Activated CD8-positive, alpha-beta memory T cell treated with anti-CD3 and anti-CD28 coated beads, Interleukin-2, amount 50 U/mL, for 1 hour (primary cell): ENCODE measurements at regions not wholly inside any gene's neighbourhood (a gene's known extent, or its start where the extent isn't known, plus 50 kb on each side); places are given as distances from the start of the nearest gene placed in this dataset.

Source experiments
- DNase-seq: peaks from one replicate; pipeline ENCODE4 v3.0.0-alpha.2; 2020; ENCODE audit errors: extremely low read depth

DNA sequence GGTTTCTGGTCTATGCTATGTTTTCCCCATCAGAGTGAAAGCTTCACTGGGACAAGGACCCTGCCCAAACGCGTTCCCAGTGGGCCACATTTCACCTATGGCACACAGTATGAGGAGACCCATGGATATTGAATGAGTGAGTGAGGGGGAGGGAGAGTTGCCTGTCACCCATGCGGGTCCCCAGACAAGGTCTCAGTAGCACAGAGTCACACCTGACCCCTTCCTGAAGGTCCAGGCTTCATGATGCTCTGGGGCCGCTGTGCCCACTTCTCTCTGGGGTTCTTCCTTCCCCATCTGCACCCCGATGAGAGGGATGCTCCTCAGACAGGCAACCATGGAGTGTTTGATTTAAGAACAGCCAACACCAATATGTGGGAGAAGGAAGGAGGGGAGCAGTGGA lies 72.3 kb upstream of the CSF3R start:
- DNase-seq = no peak

DNA sequence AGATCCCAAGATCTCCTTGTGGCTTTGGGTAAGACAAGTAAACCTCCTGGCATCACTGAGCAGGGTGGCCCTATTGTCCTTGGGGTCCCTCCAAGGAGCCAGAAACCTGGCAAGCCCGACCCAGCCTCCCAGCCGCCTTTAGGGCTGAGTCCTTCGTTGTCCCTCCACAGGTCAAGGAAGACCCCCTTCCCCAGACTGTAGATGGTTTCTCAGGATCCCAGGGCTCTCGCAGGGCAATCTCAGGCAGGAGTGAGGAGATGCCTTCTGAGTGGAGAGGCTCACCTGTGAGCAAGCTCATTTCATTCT lies 71.6 kb upstream of the CSF3R start:
- DNase-seq = no peak

DNA sequence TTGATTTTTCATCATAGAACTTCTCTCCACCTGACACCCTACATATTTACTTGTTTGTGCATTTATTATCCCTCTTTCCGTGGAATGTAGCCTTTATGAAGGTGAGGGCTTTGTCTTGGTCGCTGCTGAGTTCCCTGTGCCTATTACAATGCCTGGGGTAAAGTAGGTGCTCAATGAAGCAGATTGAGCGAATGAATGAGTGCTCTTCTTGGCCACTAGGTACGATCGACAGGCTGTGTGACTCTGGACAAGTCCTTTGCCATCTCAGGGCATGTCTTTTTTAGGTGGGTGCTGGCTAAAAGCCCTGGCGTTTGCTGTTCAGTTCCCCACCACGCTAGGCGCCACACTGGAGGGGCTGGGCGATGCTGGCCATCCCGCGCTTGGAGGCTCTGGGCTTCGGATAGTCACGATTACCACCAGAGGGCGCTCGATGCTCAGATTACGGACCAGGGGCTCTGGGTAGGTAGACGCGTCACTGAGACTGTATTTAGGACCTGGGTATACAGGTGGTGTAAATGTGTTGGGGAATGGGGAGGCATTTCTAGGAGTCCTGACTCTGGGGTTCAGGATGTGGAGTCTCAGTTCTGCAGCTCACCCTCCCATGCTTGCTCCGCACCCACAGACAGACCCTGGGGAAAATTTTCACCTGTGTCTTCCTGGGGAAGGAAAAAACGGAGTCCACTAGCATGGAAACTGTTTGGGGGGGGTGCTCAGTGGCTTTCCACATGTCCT lies 71.0 kb upstream of the CSF3R start:
- DNase-seq = peak; percentile 16

DNA sequence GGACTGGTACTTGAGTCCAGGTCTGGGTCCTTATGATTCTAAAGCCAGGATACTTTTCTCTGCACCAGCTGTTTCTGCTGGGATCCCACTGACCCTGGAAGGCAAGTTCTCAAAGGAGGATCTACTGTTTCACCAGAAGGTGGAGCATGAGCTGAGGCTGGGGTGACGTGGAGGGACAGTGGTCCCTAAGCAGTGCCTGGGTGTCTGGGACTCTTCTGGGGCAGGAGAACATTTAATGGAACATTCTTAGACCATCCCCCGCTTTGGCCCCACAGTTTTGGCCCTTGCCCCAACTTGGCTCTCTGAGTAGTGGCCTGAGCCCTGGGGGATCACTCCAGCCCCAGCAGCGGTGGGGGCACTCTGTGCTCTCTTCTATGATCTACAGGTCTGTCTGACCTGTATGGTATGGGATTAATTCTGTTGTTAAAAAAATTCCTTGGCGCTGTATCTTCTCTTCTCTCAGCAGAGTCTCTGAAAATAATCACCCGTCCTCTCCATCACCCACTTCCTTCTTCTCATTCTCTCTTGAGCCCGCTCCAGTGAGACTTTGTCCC lies 60.3 kb upstream of the CSF3R start:
- no peak for DNase-seq

DNA sequence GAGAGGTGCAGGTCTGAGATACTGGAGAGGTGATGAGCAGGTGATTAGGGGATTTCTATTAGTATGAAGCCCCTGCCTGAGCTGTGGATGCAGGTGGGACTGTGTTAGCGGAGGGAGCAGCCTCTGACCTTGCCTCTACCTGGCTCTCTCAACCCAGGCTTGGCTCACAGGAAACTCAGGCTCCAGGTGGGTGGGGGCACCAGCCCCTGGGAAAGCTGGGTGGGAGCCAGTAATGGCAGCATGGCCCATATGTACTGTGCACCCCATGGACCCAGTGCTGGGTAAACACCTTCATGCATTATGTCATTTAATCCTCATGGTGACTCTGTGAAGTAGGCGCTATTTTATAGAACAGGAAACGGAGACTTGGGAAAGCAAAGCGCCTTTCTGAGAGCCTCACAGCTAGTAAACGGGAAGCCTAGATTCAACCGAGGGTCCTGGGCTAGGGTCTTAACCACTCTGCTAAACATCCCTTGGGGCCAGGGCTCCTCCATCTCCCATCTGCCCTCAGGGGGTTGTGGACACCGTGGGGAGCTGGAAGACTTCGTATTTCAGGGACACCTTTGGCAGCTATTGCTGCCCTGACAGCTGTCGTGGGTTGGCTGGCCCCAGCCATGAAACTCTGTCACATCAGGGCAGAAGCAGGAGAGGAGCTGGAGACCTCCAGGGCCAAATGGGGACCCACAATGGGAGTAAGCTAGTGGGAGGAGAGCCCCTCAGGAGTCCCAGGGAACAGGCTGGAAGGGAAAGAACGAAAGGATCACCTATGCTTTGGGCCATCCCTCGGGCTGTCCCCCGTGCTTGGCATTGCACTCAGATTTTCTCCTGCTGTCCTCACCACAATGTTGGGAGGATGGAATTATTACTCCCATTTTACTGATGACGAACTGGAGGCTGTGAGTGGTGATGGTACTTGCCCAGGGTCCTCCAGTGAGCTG lies 59.6 kb upstream of the CSF3R start:
- DNase-seq = no peak

DNA sequence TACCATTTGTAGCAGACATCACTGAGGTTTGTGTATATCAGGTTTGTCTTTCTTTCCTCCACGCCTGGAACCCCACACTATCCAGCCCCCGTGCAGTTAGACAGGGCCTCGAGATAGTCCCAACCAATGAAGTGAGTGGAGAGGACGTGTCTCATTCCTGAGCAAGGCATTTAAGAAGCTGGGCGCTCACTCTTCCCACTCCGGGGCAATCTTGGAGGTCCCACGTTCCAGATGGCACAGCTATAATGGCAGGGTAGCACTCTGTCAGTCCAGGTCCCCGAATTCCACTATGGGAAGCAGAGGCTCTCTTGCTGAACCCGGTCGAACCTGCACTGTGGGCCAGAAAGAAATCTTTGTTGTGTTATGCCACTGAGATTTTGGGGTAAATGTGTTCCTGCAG lies 57.3 kb upstream of the CSF3R start:
- DNase-seq = no peak

DNA sequence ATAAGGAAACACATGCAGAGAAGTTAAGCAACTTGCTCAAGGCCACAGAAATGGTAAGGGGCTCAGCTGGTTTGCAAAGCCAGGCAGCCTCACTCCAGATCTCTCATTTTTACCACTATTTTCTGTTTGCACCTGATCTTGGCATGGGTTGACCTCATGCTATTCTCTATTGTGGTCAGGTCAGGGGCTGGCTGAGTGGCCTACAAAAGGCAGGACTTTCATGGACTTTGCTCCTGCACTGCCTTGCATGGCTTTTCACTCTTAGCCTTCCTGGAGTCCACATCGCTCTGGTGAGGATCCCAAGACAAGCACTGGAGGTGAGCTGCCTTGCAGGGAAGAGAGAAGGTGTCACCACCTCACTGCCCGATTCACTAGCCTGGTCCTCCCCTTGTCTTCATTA lies 56.8 kb upstream of the CSF3R start:
- DNase-seq = no peak

DNA sequence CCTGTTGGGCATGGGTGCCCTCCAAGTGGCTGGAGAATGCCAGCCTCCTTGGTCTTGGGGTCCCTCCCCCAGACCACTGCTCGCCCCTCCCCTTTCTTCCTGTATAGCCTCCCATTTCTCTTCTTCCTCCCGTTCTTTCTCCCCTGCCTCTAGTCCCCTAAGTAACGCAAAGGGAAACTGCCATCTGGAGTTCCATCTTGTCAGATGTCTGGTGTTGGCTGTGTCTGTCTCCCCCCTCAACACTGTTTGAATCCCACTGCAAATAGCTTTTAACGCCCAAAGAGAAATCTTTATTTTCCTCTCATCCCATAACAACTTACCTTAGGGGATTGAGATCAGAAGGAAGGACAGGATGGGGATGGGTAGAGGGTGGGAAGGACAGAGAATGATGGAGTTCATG lies 55.3 kb upstream of the CSF3R start:
- DNase-seq = no peak

DNA sequence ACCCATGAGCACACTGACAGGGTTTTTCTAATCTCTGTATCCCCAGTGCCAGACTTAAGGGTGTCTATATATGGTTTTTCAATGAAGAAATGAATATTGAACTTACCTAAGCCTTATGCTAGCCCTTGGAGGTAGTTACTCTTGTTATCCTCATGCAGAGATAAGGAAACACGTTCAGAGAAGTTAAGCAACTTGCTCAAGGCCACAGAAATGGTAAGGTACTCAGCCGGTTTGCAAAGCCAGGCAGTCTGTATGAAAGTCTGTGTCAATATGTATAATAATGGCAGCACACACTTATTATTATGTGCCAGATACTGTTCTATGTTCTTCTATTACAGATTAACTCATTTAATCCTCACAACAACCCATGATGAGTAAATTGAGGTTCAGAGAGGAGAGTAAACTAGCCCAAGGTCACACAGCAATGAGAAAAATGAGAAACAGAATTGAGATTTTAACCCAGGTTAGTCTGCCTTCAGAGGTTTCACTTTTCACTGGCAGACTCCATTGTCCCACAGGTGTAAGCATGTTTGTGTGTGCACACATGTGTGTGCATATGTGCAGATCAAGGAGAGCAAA lies 54.6 kb upstream of the CSF3R start:
- no peak for DNase-seq

DNA sequence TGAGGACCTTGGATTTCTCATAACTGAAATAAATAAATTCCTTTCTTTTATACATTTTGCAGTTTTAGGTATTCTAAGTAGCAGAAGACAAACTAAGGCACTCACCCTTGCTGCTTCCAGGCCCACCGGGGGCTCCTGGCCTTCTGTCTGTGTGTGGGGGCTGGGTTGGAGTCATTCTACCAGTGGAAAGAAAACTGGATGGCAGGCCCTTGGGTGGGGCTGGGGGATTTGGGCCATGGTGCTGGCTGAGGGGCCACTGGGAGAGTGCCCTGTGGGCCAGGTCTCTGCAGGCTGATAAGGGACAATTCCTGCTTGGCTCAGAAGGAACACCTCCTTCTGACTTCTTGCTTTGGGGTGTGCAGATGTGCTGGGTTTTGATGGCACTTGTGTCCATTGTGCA lies 54.0 kb upstream of the CSF3R start:
- no peak for DNase-seq

DNA sequence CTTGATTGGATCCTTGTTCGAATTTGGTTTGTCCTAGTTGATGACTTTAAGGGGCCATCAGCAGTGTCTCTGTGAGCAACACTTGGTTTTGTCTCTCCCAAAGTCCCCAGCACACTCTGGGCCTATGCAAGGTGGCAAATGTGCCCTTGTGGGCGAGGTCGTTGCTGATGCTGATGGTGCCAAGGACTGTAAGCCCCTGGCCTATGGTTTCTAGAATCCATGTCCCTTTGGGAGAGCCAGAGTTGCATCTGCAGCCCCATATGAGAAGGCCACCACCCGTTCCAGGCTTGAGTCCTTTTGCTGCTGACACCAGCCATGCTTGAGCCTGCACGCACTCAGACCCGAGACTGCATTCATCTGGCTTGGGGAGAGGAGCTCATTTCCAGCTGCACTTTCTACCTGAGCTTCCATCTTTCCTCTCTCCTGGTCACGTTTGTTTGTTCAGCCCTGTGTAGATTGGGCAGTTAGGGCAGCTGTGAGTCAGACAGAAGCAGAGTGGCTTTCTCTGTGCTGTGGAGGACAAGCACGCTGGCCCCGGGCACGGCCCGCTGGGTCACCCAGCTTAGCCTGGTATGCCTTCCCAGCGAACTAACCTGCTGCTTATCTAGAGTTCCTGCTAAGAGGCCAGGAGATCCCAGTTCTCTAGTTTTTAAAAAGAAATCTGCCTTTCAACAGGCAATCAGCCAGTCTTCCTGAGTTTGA lies 52.1 kb upstream of the CSF3R start:
- no peak for DNase-seq

DNA sequence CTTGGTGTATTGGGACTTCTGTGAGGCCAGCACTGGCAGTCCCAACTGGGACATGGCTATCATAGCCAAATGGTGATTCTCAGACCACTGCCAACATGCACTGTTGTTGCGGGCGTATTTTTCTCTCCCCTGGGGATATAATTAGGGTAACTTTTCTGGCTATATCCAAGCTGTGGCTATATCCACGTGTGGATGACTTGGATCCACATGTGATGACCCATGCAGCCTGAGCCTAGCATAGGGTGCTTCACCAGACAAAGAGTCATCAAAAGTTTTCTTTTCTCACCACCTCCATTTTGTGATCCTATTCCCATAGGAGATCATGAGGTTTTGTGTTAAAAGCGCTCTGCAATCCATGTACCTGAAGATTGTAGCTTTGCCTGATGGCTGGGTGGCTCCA lies 51.2 kb upstream of the CSF3R start:
- DNase-seq = no peak

DNA sequence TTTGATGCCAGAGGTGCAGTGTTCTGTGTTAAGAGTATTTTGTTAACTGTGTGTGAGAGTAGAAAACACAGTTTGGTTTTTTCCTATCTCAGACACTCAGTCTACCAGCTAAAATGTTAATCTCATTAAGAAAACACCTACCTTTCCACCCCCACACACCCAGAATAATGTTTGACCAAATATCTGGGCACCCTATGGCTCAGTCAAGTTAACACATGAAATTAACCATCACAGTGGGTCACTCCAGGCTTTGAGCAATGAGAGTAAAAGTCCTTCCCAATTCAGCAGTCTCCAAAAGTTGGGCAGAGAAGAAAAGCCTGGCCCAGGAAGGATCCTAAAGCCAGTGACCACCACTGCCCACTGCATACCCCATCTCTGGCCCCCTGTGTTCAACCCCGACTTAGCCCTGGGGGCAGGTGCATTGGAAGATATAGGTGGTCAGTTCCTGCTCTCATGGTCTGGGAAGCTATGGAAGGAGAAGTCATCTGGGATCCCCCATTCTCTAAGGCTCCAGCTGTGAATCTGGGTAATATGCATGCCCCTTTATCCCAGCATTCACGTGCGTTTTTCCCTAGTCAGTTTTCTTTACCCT lies 50.2 kb upstream of the CSF3R start:
- DNase-seq = no peak
